K562 (cell line): ENCODE measurements at regions not wholly inside any gene's neighbourhood (a gene's known extent, or its start where the extent isn't known, plus 50 kb on each side); places are given as distances from the start of the nearest gene placed in this dataset.

Source experiments
- ATAC-seq: fragments of 200-7000 bp; cut with Tn5 transposase; 3 replicates; pipeline ENCODE4 v1.9.1; 2020; ENCODE audit warnings: moderate library complexity
- BruUV-seq: library from RNA; stranded (reverse); fragments of 400-500 nt; replicated peaks from 2 replicates; lab custom pipeline; 2021; lab: Mats Ljungman, UMichigan
- CTCF ChIA-PET: fragments of 300-600 bp; formaldehyde crosslinking; extraction: SDS; loops from one replicate; lab custom pipeline; 2021; ENCODE audit warnings: low intra/inter-chr PET ratio; lab: Yijun Ruan, JAX
- POLR2A ChIA-PET: fragments of 300-600, 350-650 bp; sonication (Branson Sonifier 250); formaldehyde crosslinking; extraction: SDS; loops from one replicate; lab custom pipeline; 2021; ENCODE audit warnings: antibody characterized with exemption, inconsistent platforms; lab: Yijun Ruan, JAX
- DNase-seq, 4 experiments: peaks; one replicate each; pipeline versions ENCODE4 v3.0.0 to v3.0.0-alpha.2; 2011 to 2018; ENCODE audit warnings: low spot score in 3 of 4, mixed read lengths in 3 of 4; ENCODE audit errors: extremely low read depth in 1 of 4
- FAIRE-seq: peaks from 2 replicates; lab custom pipeline; 2011; peaks lifted over from hg19 to GRCh38; lab: Jason Lieb, UNC
- H2AFZ ChIP-seq: 2 replicates; pipeline ENCODE4 v1.6.0; 2011; ENCODE audit warnings: low read depth, low read length, control low read depth, inconsistent platforms
- H3K27ac ChIP-seq: fragments of 200-600 bp; 3 replicates; pipeline ENCODE4 v1.8.0; 2011; ENCODE audit warnings: low read depth, mild to moderate bottlenecking, control low read depth, inconsistent platforms, low read length, moderate library complexity, mixed read lengths; ENCODE audit errors: extremely low read depth
- H3K27me3 ChIP-seq, 2 experiments: fragments of 300-600 bp in 1 of 2; 2 replicates in 1 of 2; 3 replicates in 1 of 2; pipeline versions ENCODE4 v1.6.0 to v1.8.0; 2011; ENCODE audit warnings: inconsistent platforms in 2 of 2, low read length in 2 of 2, mild to moderate bottlenecking in 1 of 2, mixed read lengths in 1 of 2, moderate library complexity in 1 of 2; ENCODE audit not compliant: control insufficient read depth in 2 of 2, insufficient read depth in 2 of 2
- H3K36me3 ChIP-seq: fragments of 300-600 bp; 3 replicates; pipeline ENCODE4 v1.8.0; 2011; ENCODE audit warnings: mild to moderate bottlenecking, low read length, inconsistent platforms; ENCODE audit not compliant: control insufficient read depth, insufficient read depth
- H3K4me1 ChIP-seq, 2 experiments: fragments of 200-600 bp in 1 of 2; replicated peaks in 1 of 2; 2 replicates in 1 of 2; 3 replicates in 1 of 2; pipeline versions ENCODE4 v1.5.1 to v1.8.0; 2011; ENCODE audit warnings: inconsistent platforms in 2 of 2, low read length in 2 of 2, mild to moderate bottlenecking in 1 of 2, mixed read lengths in 1 of 2, moderate library complexity in 1 of 2; ENCODE audit not compliant: control insufficient read depth in 2 of 2, insufficient read depth in 2 of 2
- H3K4me2 ChIP-seq: 2 replicates; pipeline ENCODE4 v1.6.1; 2011; ENCODE audit warnings: low read length, control low read depth, inconsistent platforms, mixed read lengths; ENCODE audit not compliant: insufficient read depth
- H3K4me3 ChIP-seq: fragments of 200-600 bp; sonication (generic), shearing (Covaris generic); 2 replicates; pipeline ENCODE4 v1.5.1; 2016; ENCODE audit warnings: control low read depth, inconsistent platforms
- H3K79me2 ChIP-seq: fragments of 200-600 bp; 3 replicates; pipeline ENCODE4 v1.8.0; 2011; ENCODE audit warnings: low read length, inconsistent platforms; ENCODE audit not compliant: control insufficient read depth, insufficient read depth
- H3K9ac ChIP-seq, 2 experiments: 2 replicates each; pipeline versions ENCODE4 v1.6.0 to v1.6.1; 2011; ENCODE audit warnings: low read depth in 2 of 2, low read length in 2 of 2, control low read depth in 1 of 2, inconsistent platforms in 1 of 2, mild to moderate bottlenecking in 1 of 2, mixed read lengths in 1 of 2; ENCODE audit not compliant: insufficient read depth in 1 of 2
- H3K9me1 ChIP-seq: one replicate; pipeline ENCODE4 v1.6.0; 2011; ENCODE audit warnings: inconsistent platforms, mild to moderate bottlenecking, low read length, moderate library complexity; ENCODE audit not compliant: control insufficient read depth, insufficient read depth
- H3K9me3 ChIP-seq: replicated peaks from 2 replicates; pipeline ENCODE4 v1.5.1; 2011; ENCODE audit warnings: low read depth, low read length, inconsistent platforms; ENCODE audit not compliant: control insufficient read depth, insufficient read depth
- H4K20me1 ChIP-seq: replicated peaks from 2 replicates; pipeline ENCODE4 v1.6.1; 2011; ENCODE audit warnings: low read length, inconsistent platforms, mixed read lengths; ENCODE audit not compliant: control insufficient read depth, insufficient read depth
- CBX3 ChIP-seq, 2 experiments: IDR thresholded peaks; 1 replicate in 1 of 2; 2 replicates in 1 of 2; pipeline ENCODE4 v1.6.1; 2012; ENCODE audit warnings: inconsistent platforms in 2 of 2, low read length in 2 of 2, borderline replicate concordance in 1 of 2, control low read depth in 1 of 2
- ESRRA ChIP-seq: fragments of 450-650 bp; IDR thresholded peaks from 2 replicates; pipeline ENCODE4 v1.6.1; 2014; ENCODE audit warnings: low read depth, mild to moderate bottlenecking, moderate library complexity, borderline replicate concordance
- ETS1 ChIP-seq: conservative IDR thresholded peaks from 2 replicates; pipeline ENCODE4 v1.6.1; 2011; ENCODE audit warnings: low read depth, mild to moderate bottlenecking, low read length; ENCODE audit not compliant: control insufficient read depth
- HNRNPH1 ChIP-seq: fragments of 200-400 bp; formaldehyde crosslinking; optimal IDR thresholded peaks from 2 replicates; pipeline ENCODE3; 2017; ENCODE audit warnings: low read depth, mild to moderate bottlenecking, low read length, moderate library complexity
- NBN ChIP-seq: fragments of 450-650 bp; IDR thresholded peaks from 2 replicates; pipeline ENCODE4 v1.6.1; 2016; ENCODE audit warnings: low read depth, mild to moderate bottlenecking
- NCOA4 ChIP-seq: fragments of 450-650 bp; IDR thresholded peaks from 2 replicates; pipeline ENCODE4 v1.6.1; 2018; ENCODE audit warnings: mild to moderate bottlenecking; ENCODE audit not compliant: partially characterized antibody
- SP1 ChIP-seq: sonication (generic); formaldehyde crosslinking; IDR thresholded peaks from 2 replicates; pipeline ENCODE4 v1.8.1; 2022; ENCODE audit warnings: mild to moderate bottlenecking, missing genetic modification reagents
- XRCC4 ChIP-seq: IDR thresholded peaks from one replicate; pipeline ENCODE4 v1.6.1; 2011; ENCODE audit not compliant: insufficient read depth, insufficient read length; ENCODE audit errors: extremely low read depth
- ZBTB11 ChIP-seq, 3 experiments: fragments of 200-800 bp in 1 of 3; fragments of 250-450 bp in 1 of 3; fragments of 450-650 bp in 1 of 3; sonication (Bioruptor Pico) in 1 of 3; sonication (Bioruptor generic) in 1 of 3; formaldehyde crosslinking in 1 of 3; IDR thresholded peaks; 2 replicates each; pipeline versions ENCODE4 v1.6.1 to v1.8.0; 2016 to 2022; ENCODE audit warnings: mild to moderate bottlenecking in 2 of 3, missing genetic modification characterization in 2 of 3, missing compliant biosample characterization in 1 of 3, moderate library complexity in 1 of 3
- ZNF609 ChIP-seq: sonication (generic); formaldehyde crosslinking; IDR thresholded peaks from 2 replicates; pipeline ENCODE4 v1.8.1; 2023; ENCODE audit warnings: missing genetic modification reagents, mild to moderate bottlenecking, borderline replicate concordance
- WGBS: fragments of 100-300 bp; shearing (Covaris generic); methylation state at CpG from one replicate; pipeline ENCODE4 v1.1.6; 2016; ENCODE audit warnings: low coverage, mixed read lengths; ENCODE audit not compliant: insufficient coverage; ENCODE audit errors: missing lambda C conversion rate; 5-methylcytosine and 5-hydroxymethylcytosine counted together
- in situ Hi-C: fragments of 300-500 bp; cut with MboI; formaldehyde crosslinking; loops from 4 replicates; pipeline ENCODE4 v1.15.0; 2018; ENCODE audit warnings: inconsistent platforms, mixed read lengths
- intact Hi-C: fragments of 100-400 bp; cut with micrococcal nuclease; formaldehyde crosslinking; loops from 2 replicates; pipeline ENCODE4 v1.14.2; 2022

GRCh38 chr13:78722700-78723099 is 63.7 kb upstream of the OBI1 start:
- Histone ChIP-seq H3K9me1 (no peaks in the 10 kb centered on the region), H3K4me3 (no peak overlapping the region), H3K79me2 (no peaks in the 10 kb centered on the region), H3K36me3 (no peaks in the 10 kb centered on the region), H3K4me1 (no peaks in the 10 kb centered on the region), H2AFZ (no peak overlapping the region), H3K9me3 (no peaks in the 10 kb centered on the region), H3K4me2 (no peak overlapping the region), H3K27me3 (no peaks in the 10 kb centered on the region), H3K27ac (no peak overlapping the region), H4K20me1 (no peaks in the 10 kb centered on the region), H3K9ac (no peak overlapping the region)
- no peak for ATAC-seq
- WGBS: 0% methylated on average over 3 of the region's 3 CpGs
- intact Hi-C loops: no loop called here
- ChIA-PET CTCF (no interaction called here), POLR2A (no interaction called here)
- no TSS peak for BruUV-seq
- DNase-seq: no peak
- in situ Hi-C loops: loop anchor here (10.0 kb wide), 1 partner anchor 1368 kb away; no protein-coding TSS in a partner anchor
- no peak for FAIRE-seq
- no peak for TF ChIP-seq ESRRA
- no peak for TF ChIP-seq NCOA4
- no peak for TF ChIP-seq HNRNPH1
- no peak for TF ChIP-seq SP1 (CRISPR knock-in tag)
- TF ChIP-seq ETS1: no peak
- TF ChIP-seq XRCC4: no peak
- no peak for TF ChIP-seq NBN
- TF ChIP-seq ZBTB11 (CRISPR knock-in tag; IDR thresholded peaks at IDR 0.05): no peak
- no peak for TF ChIP-seq CBX3 (IDR thresholded peaks at IDR 0.05; ENCODE audit: borderline replicate concordance in 1 of 2, low read length in 2 of 2)
- no peak for TF ChIP-seq ZNF609
